ENCODE measurements at regions not wholly inside any gene's neighbourhood (a gene's known extent, or its start where the extent isn't known, plus 50 kb on each side); places are given as distances from the start of the nearest gene placed in this dataset.
"Not testable (repeated sequence)": the region's sequence is repeated elsewhere in the genome, so short reads cannot be mapped to it uniquely, and the experiment has no call there.

DNA sequence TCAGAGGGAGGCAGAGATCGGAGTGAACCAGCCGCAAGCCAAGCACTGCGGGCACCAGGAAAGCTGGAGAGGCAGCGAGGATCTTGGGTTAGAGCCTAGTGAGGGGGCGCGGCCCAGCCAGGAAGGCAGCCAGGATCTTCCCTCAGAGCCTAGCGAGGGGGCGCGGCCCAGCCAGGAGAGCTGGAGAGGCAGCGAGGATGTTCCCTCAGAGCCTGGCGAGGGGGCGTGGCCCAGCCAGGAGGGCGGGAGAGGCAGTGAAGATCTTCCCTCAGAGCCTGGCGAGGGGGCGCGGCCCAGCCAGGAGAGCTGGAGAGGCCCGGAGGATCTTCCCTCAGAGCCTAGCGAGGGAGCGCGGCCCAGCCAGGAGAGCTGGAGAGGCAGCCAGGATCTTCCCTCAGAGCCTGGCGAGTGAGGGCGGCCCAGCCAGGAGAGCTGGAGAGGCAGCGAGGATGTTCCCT is 62.7 kb upstream of the TMEM18 start:
- not testable (repeated sequence) for TF ChIP-seq CTCF (IDR thresholded peaks at IDR 0.05); EZH2 (IDR thresholded peaks at IDR 0.05; ENCODE audit: borderline replicate concordance, insufficient read depth, low read depth, low read length, poor library complexity, severe bottlenecking)
